ENCODE measurements at regions not wholly inside any gene's neighbourhood (a gene's known extent, or its start where the extent isn't known, plus 50 kb on each side); places are given as distances from the start of the nearest gene placed in this dataset.

- H2AFZ ChIP-seq = no peak overlapping the region
- no peak overlapping the region for H3K4me2 ChIP-seq
- H4K20me1 ChIP-seq (ENCODE audit: insufficient read depth, poor library complexity, severe bottlenecking) = no peaks in the 10 kb centered on the region
- H3K27ac ChIP-seq = no peak overlapping the region
- no peaks in the 10 kb centered on the region for H3K9me2 ChIP-seq (replicated peaks; ENCODE audit: insufficient read depth)
- no peaks in the 10 kb centered on the region for H3K9me3 ChIP-seq (ENCODE audit: low read depth)
- H3K27me3 ChIP-seq = no peaks in the 10 kb centered on the region
- H3K4me3 ChIP-seq = no peak overlapping the region
- no peaks in the 10 kb centered on the region for H3K4me1 ChIP-seq (ENCODE audit: insufficient read depth)
- H3K36me3 ChIP-seq (replicated peaks; ENCODE audit: insufficient read depth, low read depth) = no peaks in the 10 kb centered on the region
- no peak for DNase-seq (ENCODE audit: low spot score)
- no peaks in the 10 kb centered on the region for H3K79me2 ChIP-seq
- 65% methylated on average over 1 of the region's 1 CpG for WGBS (ENCODE audit: low lambda C conversion rate, missing lambda C conversion rate)
- TF ChIP-seq EZH2phosphoT487 (IDR thresholded peaks at IDR 0.05; ENCODE audit: low read depth, severe bottlenecking, unreplicated experiment) (no peak), EZH2 (IDR thresholded peaks at IDR 0.05; ENCODE audit: borderline replicate concordance) (no peak), CTCF (IDR thresholded peaks at IDR 0.05; ENCODE audit: poor library complexity) (no peak)
Observed at GRCh38 chr10:128605180-128605579, 479.0 kb upstream of the MKI67 start.

- Histone ChIP-seq H2AFZ (no peak overlapping the region), H3K9me3 (ENCODE audit: low read depth) (no peaks in the 10 kb centered on the region), H3K27ac (no peak overlapping the region), H3K9me2 (replicated peaks; ENCODE audit: insufficient read depth) (no peaks in the 10 kb centered on the region), H4K20me1 (ENCODE audit: insufficient read depth, poor library complexity, severe bottlenecking) (no peaks in the 10 kb centered on the region), H3K4me1 (ENCODE audit: insufficient read depth) (no peaks in the 10 kb centered on the region), H3K4me2 (no peak overlapping the region), H3K4me3 (no peak overlapping the region), H3K79me2 (no peaks in the 10 kb centered on the region), H3K36me3 (replicated peaks; ENCODE audit: insufficient read depth, low read depth) (no peaks in the 10 kb centered on the region), H3K27me3 (no peaks in the 10 kb centered on the region)
- TF ChIP-seq EZH2phosphoT487 (IDR thresholded peaks at IDR 0.05; ENCODE audit: low read depth, severe bottlenecking, unreplicated experiment) = no peak
- no peak for TF ChIP-seq EZH2 (IDR thresholded peaks at IDR 0.05; ENCODE audit: borderline replicate concordance)
- no peak for TF ChIP-seq CTCF (IDR thresholded peaks at IDR 0.05; ENCODE audit: poor library complexity)
- DNase-seq (ENCODE audit: low spot score) = no peak
- WGBS (ENCODE audit: low lambda C conversion rate, missing lambda C conversion rate) = 71% methylated on average over 4 of the region's 4 CpGs
Observed at GRCh38 chr10:128606055-128606454, 479.8 kb upstream of the MKI67 start.

GRCh38 chr10:128608791-128609190, 482.6 kb upstream of the MKI67 start:
- Histone ChIP-seq H2AFZ (no peak overlapping the region), H4K20me1 (ENCODE audit: insufficient read depth, poor library complexity, severe bottlenecking) (no peaks in the 10 kb centered on the region), H3K79me2 (no peaks in the 10 kb centered on the region), H3K4me1 (ENCODE audit: insufficient read depth) (no peaks in the 10 kb centered on the region), H3K27ac (no peak overlapping the region), H3K36me3 (replicated peaks; ENCODE audit: insufficient read depth, low read depth) (no peaks in the 10 kb centered on the region), H3K9me2 (replicated peaks; ENCODE audit: insufficient read depth) (no peaks in the 10 kb centered on the region), H3K27me3 (no peaks in the 10 kb centered on the region), H3K9me3 (ENCODE audit: low read depth) (no peaks in the 10 kb centered on the region), H3K4me2 (no peak overlapping the region), H3K4me3 (no peak overlapping the region)
- WGBS (ENCODE audit: low lambda C conversion rate, missing lambda C conversion rate) = 80% methylated on average over 2 of the region's 2 CpGs
- TF ChIP-seq EZH2phosphoT487 (IDR thresholded peaks at IDR 0.05; ENCODE audit: low read depth, severe bottlenecking, unreplicated experiment) (no peak), EZH2 (IDR thresholded peaks at IDR 0.05; ENCODE audit: borderline replicate concordance) (no peak), CTCF (IDR thresholded peaks at IDR 0.05; ENCODE audit: poor library complexity) (no peak)
- DNase-seq (ENCODE audit: low spot score) = no peak

- H3K4me1 ChIP-seq (ENCODE audit: insufficient read depth) = no peaks in the 10 kb centered on the region
- no peak overlapping the region for H2AFZ ChIP-seq
- TF ChIP-seq CTCF (IDR thresholded peaks at IDR 0.05; ENCODE audit: poor library complexity) = no peak
- TF ChIP-seq EZH2 (IDR thresholded peaks at IDR 0.05; ENCODE audit: borderline replicate concordance) = no peak
- TF ChIP-seq EZH2phosphoT487 (IDR thresholded peaks at IDR 0.05; ENCODE audit: low read depth, severe bottlenecking, unreplicated experiment) = no peak
- H3K79me2 ChIP-seq = no peaks in the 10 kb centered on the region
- WGBS (ENCODE audit: low lambda C conversion rate, missing lambda C conversion rate) = 100% methylated on average over 4 of the region's 4 CpGs
- no peaks in the 10 kb centered on the region for H4K20me1 ChIP-seq (ENCODE audit: insufficient read depth, poor library complexity, severe bottlenecking)
- H3K27ac ChIP-seq = no peak overlapping the region
- DNase-seq (ENCODE audit: low spot score) = no peak
- H3K9me2 ChIP-seq (replicated peaks; ENCODE audit: insufficient read depth) = no peaks in the 10 kb centered on the region
- no peak overlapping the region for H3K4me3 ChIP-seq
- no peak overlapping the region for H3K4me2 ChIP-seq
- H3K9me3 ChIP-seq (ENCODE audit: low read depth) = no peaks in the 10 kb centered on the region
- H3K36me3 ChIP-seq (replicated peaks; ENCODE audit: insufficient read depth, low read depth) = no peaks in the 10 kb centered on the region
- H3K27me3 ChIP-seq = no peaks in the 10 kb centered on the region
Observed at GRCh38 chr10:128609460-128609859, 483.2 kb upstream of the MKI67 start.
